Endothelial cell of umbilical vein (primary cell): ENCODE measurements at regions not wholly inside any gene's neighbourhood (a gene's known extent, or its start where the extent isn't known, plus 50 kb on each side); places are given as distances from the start of the nearest gene placed in this dataset.

Experiments
- BruUV-seq: library from RNA; stranded (reverse); fragments of 400-500 nt; replicated peaks from 2 replicates; lab custom pipeline; 2021; lab: Mats Ljungman, UMichigan
- CTCF ChIA-PET: fragments of 300-600, 350-600 bp; sonication (Branson Sonifier 250); formaldehyde crosslinking; loops from one replicate; lab custom pipeline; 2021; ENCODE audit warnings: antibody characterized with exemption, inconsistent platforms; lab: Charles Lee
- POLR2A ChIA-PET: fragments of 300-600, 350-600 bp; sonication (Branson Sonifier 250); formaldehyde crosslinking; loops from one replicate; lab custom pipeline; 2021; ENCODE audit warnings: antibody characterized with exemption, inconsistent platforms; lab: Charles Lee
- DNase-seq: peaks from one replicate; pipeline ENCODE4 v3.0.0-alpha.2; 2011; ENCODE audit warnings: low read depth, low spot score
- FAIRE-seq: peaks from 2 replicates; lab custom pipeline; 2011; peaks lifted over from hg19 to GRCh38; lab: Jason Lieb, UNC
- H2AFZ ChIP-seq: 2 replicates; pipeline ENCODE4 v1.6.0; 2012; ENCODE audit warnings: low read depth, low read length, control low read depth, inconsistent platforms
- H3K27ac ChIP-seq: 2 replicates; pipeline ENCODE4 v1.5.1; 2011; ENCODE audit warnings: low read depth, mild to moderate bottlenecking, control low read depth, low read length, moderate library complexity; ENCODE audit not compliant: insufficient read depth
- H3K27me3 ChIP-seq, 2 experiments: 2 replicates each; pipeline versions ENCODE4 v1.6.0 to v1.6.1; 2011; ENCODE audit warnings: low read length in 2 of 2, mixed read lengths in 1 of 2; ENCODE audit not compliant: control insufficient read depth in 2 of 2, insufficient read depth in 2 of 2
- H3K36me3 ChIP-seq, 2 experiments: 2 replicates in 1 of 2; 3 replicates in 1 of 2; pipeline ENCODE4 v1.5.1; 2011; ENCODE audit warnings: low read length in 2 of 2, mild to moderate bottlenecking in 1 of 2, moderate library complexity in 1 of 2; ENCODE audit not compliant: control insufficient read depth in 2 of 2, insufficient read depth in 2 of 2; ENCODE audit errors: extremely low read depth in 1 of 2
- H3K4me1 ChIP-seq: 3 replicates; pipeline ENCODE4 v1.5.1; 2011; ENCODE audit warnings: mild to moderate bottlenecking, low read length; ENCODE audit not compliant: control insufficient read depth, insufficient read depth; ENCODE audit errors: extremely low read depth
- H3K4me2 ChIP-seq: 2 replicates; pipeline ENCODE4 v1.6.1; 2011; ENCODE audit warnings: low read length, control low read depth, mixed read lengths; ENCODE audit not compliant: insufficient read depth
- H3K4me3 ChIP-seq, 3 experiments: fragments of 200-600 bp in 1 of 3; sonication (generic), shearing (Covaris generic) in 1 of 3; replicated peaks in 1 of 3; 2 replicates each; pipeline ENCODE4 v1.5.1; 2011 to 2016; ENCODE audit warnings: control low read depth in 3 of 3, low read length in 3 of 3, mild to moderate bottlenecking in 2 of 3, inconsistent platforms in 1 of 3, low read depth in 1 of 3, moderate library complexity in 1 of 3; ENCODE audit not compliant: insufficient read depth in 1 of 3
- H3K79me2 ChIP-seq: 2 replicates; pipeline ENCODE4 v1.6.0; 2012; ENCODE audit warnings: low read length, inconsistent platforms; ENCODE audit not compliant: control insufficient read depth, insufficient read depth
- H3K9ac ChIP-seq: replicated peaks from 2 replicates; pipeline ENCODE3; 2011; ENCODE audit warnings: low read length, control low read depth; ENCODE audit not compliant: insufficient read depth; ENCODE audit errors: extremely low read depth
- H3K9me1 ChIP-seq: replicated peaks from 3 replicates; pipeline ENCODE4 v1.6.0; 2011; ENCODE audit warnings: mild to moderate bottlenecking, low read length; ENCODE audit not compliant: control insufficient read depth, insufficient read depth; ENCODE audit errors: extremely low read depth
- H3K9me3 ChIP-seq: replicated peaks from 2 replicates; pipeline ENCODE4 v1.5.1; 2012; ENCODE audit warnings: low read length, inconsistent platforms; ENCODE audit not compliant: control insufficient read depth, insufficient read depth
- H4K20me1 ChIP-seq: replicated peaks from 2 replicates; pipeline ENCODE3; 2011; ENCODE audit warnings: mild to moderate bottlenecking, low read length; ENCODE audit not compliant: control insufficient read depth, insufficient read depth; ENCODE audit errors: extremely low read depth
- EZH2 ChIP-seq: IDR thresholded peaks from 2 replicates; pipeline ENCODE4 v1.6.1; 2012; ENCODE audit warnings: borderline replicate concordance, low read depth, mild to moderate bottlenecking, moderate library complexity, low read length, inconsistent platforms; ENCODE audit not compliant: severe bottlenecking
- GATA2 ChIP-seq: IDR thresholded peaks from 2 replicates; pipeline ENCODE4 v1.7.0; 2011; ENCODE audit warnings: low read depth, mild to moderate bottlenecking, moderate library complexity, mixed read lengths, low read length; ENCODE audit not compliant: insufficient read length, insufficient read depth
- JUN ChIP-seq: IDR thresholded peaks from 2 replicates; pipeline ENCODE4 v1.6.1; 2011; ENCODE audit warnings: borderline replicate concordance, low read depth; ENCODE audit not compliant: insufficient read length, insufficient read depth
- POLR2A ChIP-seq: IDR thresholded peaks from 2 replicates; pipeline ENCODE4 v1.6.1; 2012; ENCODE audit warnings: low read depth, mild to moderate bottlenecking, control low read depth, low read length
- dilution Hi-C: fragments of 300-500 bp; cut with MboI; formaldehyde crosslinking; loops from one replicate; pipeline ENCODE4 v1.15.0; 2019; ENCODE audit warnings: low sequenced_read_pairs; ENCODE audit not compliant: extremely low pct_ligation_motif_present
- intact Hi-C: fragments of 100-400 bp; cut with micrococcal nuclease; formaldehyde crosslinking; loops from one replicate; pipeline ENCODE4 v1.10.0; 2022
- TF ChIP-seq, protein P1 (sequence below), 2 donors: IDR thresholded peaks; 1 replicate in 1 of 2; 2 replicates in 1 of 2; pipeline ENCODE4 v1.5.1; 2011; ENCODE audit warnings: low read length in 2 of 2, mild to moderate bottlenecking in 2 of 2, moderate library complexity in 2 of 2, control low read depth in 1 of 2, inconsistent platforms in 1 of 2, low read depth in 1 of 2; ENCODE audit not compliant: insufficient read depth in 1 of 2; ENCODE audit errors: extremely low read depth in 1 of 2

DNA sequence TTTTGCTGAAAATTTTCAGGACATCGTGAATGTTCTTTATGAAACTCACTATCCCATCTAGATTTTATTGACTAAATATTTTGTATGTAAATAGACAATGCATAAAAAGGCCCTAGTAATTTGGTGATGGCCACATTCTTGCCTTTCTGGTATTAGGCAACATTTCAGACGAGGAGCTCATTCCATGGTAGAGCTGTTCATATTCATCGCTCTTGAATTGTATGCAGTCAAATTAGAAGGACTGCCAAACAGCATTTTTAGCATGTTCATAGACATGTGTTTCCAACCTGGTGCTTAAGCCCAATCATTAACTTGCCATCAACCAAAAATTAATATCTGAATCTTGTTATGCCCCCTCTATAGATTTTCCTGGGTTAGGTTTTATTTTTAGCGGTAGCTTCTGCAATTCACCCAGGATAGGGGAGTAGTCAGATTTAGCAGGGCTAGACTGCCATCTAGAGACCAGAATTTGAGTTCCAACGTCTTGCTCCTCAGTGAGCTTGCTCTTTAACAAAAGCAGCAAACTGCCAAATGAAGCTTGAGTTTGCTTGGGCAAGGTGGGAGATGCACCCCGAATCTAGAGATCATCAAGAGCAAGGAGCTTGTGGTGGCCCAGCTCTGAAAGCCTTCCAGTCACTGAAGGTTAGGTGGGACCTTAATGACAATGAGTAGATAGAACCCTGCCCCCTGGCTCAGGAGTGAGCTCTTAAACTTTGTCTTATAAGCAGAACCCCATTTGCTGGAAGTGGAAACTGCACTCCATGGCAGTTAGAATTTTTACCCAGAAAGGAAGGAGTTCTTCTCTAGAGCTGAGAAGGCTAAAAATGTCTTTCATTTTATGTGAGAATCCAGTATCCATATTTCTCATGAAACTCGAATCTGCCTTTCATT is 456.2 kb downstream of the RASEF start:
- ChIA-PET POLR2A (no interaction called here), CTCF (interaction anchor here (0.5 to 2.4 kb wide), 5 partner anchors 10 to 1634 kb away, joined by 3 to 9 read pairs (median 6); partner anchors contain the start of gene TLE1)
- Histone ChIP-seq H3K4me1 (no peaks in the 10 kb centered on the region), H2AFZ (no peak overlapping the region), H4K20me1 (no peaks in the 10 kb centered on the region), H3K4me3 (no peak overlapping the region), H3K4me2 (no peak overlapping the region), H3K27me3 (no peaks in the 10 kb centered on the region), H3K27ac (no peak overlapping the region), H3K9ac (no peak overlapping the region), H3K9me3 (no peaks in the 10 kb centered on the region), H3K9me1 (no peaks in the 10 kb centered on the region), H3K36me3 (no peaks in the 10 kb centered on the region), H3K79me2 (no peaks in the 10 kb centered on the region)
- FAIRE-seq (peak; percentile 21), DNase-seq (peak; percentile 57)
- dilution Hi-C loops, result no loop called here
- no TSS peak for BruUV-seq
- intact Hi-C loops, result loop anchor here (2.0 to 10.0 kb wide), 5 partner anchors 356 to 1294 kb away; partner anchors contain the start of gene TLE1
- no peak for TF ChIP-seq JUN
- TF ChIP-seq GATA2, result no peak
- TF ChIP-seq, protein P1, sequence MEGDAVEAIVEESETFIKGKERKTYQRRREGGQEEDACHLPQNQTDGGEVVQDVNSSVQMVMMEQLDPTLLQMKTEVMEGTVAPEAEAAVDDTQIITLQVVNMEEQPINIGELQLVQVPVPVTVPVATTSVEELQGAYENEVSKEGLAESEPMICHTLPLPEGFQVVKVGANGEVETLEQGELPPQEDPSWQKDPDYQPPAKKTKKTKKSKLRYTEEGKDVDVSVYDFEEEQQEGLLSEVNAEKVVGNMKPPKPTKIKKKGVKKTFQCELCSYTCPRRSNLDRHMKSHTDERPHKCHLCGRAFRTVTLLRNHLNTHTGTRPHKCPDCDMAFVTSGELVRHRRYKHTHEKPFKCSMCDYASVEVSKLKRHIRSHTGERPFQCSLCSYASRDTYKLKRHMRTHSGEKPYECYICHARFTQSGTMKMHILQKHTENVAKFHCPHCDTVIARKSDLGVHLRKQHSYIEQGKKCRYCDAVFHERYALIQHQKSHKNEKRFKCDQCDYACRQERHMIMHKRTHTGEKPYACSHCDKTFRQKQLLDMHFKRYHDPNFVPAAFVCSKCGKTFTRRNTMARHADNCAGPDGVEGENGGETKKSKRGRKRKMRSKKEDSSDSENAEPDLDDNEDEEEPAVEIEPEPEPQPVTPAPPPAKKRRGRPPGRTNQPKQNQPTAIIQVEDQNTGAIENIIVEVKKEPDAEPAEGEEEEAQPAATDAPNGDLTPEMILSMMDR (IDR thresholded peaks at IDR 0.05; ENCODE audit: extremely low read depth in 1 of 2, insufficient read depth in 1 of 2, low read depth in 1 of 2, low read length in 2 of 2), result peak; percentile 22 to 32
- no peak for TF ChIP-seq POLR2A
- TF ChIP-seq EZH2, result no peak
